ENCODE measurements at regions not wholly inside any gene's neighbourhood (a gene's known extent, or its start where the extent isn't known, plus 50 kb on each side); places are given as distances from the start of the nearest gene placed in this dataset.
A peak's percentile ranks its signal among the peaks of the same experiment; 100 is the strongest.

DNA sequence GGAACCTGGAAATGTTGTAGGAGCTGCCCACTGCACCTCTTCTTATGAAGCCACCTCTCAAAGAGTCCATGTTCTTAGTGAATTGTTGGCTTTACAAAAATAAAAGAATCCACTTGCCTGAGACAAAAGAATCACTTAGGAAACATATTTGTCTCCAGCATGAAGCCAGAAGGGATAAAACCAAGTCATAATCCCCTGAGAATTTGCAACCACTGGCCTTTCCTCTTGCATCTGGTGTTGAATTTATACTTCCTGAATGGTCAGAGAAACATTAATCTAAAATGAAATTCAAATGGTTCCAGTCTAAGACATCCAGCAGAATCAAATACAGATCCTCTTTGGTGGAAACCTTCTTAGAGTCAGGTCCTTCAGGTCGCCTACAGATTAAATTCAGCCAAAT lies 192.5 kb upstream of the ECI2 start:
- no peaks in the 10 kb centered on the region for H4K20me1 ChIP-seq
- TF ChIP-seq Cebpa-rat (IDR thresholded peaks at IDR 0.05) = no peak
- H3K27ac ChIP-seq = no peak overlapping the region
- H3K27me3 ChIP-seq = no peaks in the 10 kb centered on the region
- H3K36me3 ChIP-seq = no peaks in the 10 kb centered on the region
- H3K4me3 ChIP-seq = no peak overlapping the region
- H3K4me1 ChIP-seq = peaks cover 0 to 19% (median 2%) of the 10 kb centered on the region in 10 experiments; a peak in 8 of 20 replicates
- no peak overlapping the region for H3K9ac ChIP-seq
- H3K4me2 ChIP-seq = peak overlapping the region in 1 of 11 experiments; percentile 20; a peak in 3 of 22 replicates
- peaks cover 0 to 10% (median 4%) of the 10 kb centered on the region in 11 experiments; a peak in 10 of 22 replicates for H3K9me3 ChIP-seq (replicated peaks in 1 of 11)

GRCh38 chr6:4324746-4325145 lies 189.4 kb upstream of the ECI2 start:
- Histone ChIP-seq H3K27me3 (no peaks in the 10 kb centered on the region), H3K4me1 (peaks cover 0 to 39% (median 5%) of the 10 kb centered on the region in 10 experiments; a peak in 11 of 20 replicates), H3K9me3 (replicated peaks in 1 of 11) (peaks cover 0 to 8% (median 4%) of the 10 kb centered on the region in 11 experiments; a peak in 10 of 22 replicates), H3K27ac (no peak overlapping the region), H3K36me3 (no peaks in the 10 kb centered on the region), H3K4me2 (no peak overlapping the region), H3K9ac (no peak overlapping the region), H3K4me3 (no peak overlapping the region), H4K20me1 (no peaks in the 10 kb centered on the region)
- no peak for TF ChIP-seq Cebpa-rat (IDR thresholded peaks at IDR 0.05)

DNA sequence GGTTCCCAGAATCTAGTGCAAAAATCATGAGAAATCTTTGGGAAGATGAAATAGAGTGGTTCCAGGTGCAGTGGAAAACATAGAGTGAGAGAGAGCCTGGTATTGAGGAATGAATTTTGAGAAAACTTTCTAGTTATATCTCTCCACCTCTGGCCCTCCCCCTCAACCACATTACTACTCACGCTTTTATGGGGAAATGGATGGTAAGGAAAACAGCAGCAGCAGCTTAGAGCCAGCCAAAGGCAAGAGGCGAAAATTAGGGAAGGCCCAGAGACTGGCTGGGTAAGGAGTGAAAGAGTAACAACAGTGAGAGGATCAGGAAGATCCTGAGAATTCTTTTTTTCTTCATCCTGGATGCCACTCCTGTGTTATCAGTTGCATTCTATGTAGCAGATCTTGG lies 187.9 kb upstream of the ECI2 start:
- Histone ChIP-seq H3K27ac (no peak overlapping the region), H3K27me3 (no peaks in the 10 kb centered on the region), H3K4me2 (peak overlapping the region in 2 of 11 experiments; percentile 34 to 44; a peak in 4 of 22 replicates), H4K20me1 (no peaks in the 10 kb centered on the region), H3K9ac (no peak overlapping the region), H3K36me3 (no peaks in the 10 kb centered on the region), H3K9me3 (replicated peaks in 1 of 11) (peaks cover 0 to 8% (median 4%) of the 10 kb centered on the region in 11 experiments; a peak in 10 of 22 replicates), H3K4me3 (no peak overlapping the region), H3K4me1 (peaks cover 0 to 53% (median 9%) of the 10 kb centered on the region in 10 experiments; a peak in 14 of 20 replicates)
- TF ChIP-seq Cebpa-rat (IDR thresholded peaks at IDR 0.05) = no peak

DNA sequence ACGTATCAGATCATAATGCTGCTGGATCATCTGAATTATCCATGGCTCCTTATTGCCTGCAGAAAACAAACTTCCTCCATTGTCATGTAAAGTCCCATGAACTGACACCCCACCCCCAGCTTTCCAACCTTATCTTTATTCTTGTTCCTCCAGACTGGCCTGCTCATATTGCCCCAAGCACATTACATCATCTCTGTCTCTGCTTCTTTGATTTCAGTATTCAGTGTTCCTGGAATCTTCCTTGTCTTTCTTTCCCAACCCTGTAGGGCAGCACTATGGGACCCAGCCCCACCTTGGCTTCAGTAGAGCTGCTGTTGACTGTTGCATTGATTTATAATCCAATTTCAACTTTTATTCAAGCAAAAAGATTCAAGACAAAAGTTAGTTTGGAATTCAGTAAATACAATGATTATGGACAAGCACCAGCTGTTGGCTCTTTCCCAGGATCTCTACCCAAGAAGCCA lies 187.5 kb upstream of the ECI2 start:
- H3K36me3 ChIP-seq = no peaks in the 10 kb centered on the region
- peaks cover 0 to 54% (median 8%) of the 10 kb centered on the region in 10 experiments; a peak in 14 of 20 replicates for H3K4me1 ChIP-seq
- peak overlapping the region in 2 of 11 experiments; percentile 34 to 44; a peak in 4 of 22 replicates for H3K4me2 ChIP-seq
- no peak overlapping the region for H3K9ac ChIP-seq
- no peaks in the 10 kb centered on the region for H3K27me3 ChIP-seq
- TF ChIP-seq Cebpa-rat (IDR thresholded peaks at IDR 0.05) = no peak
- no peaks in the 10 kb centered on the region for H4K20me1 ChIP-seq
- H3K9me3 ChIP-seq (replicated peaks in 1 of 11) = peaks cover 0 to 8% (median 4%) of the 10 kb centered on the region in 11 experiments; a peak in 10 of 22 replicates
- no peak overlapping the region for H3K27ac ChIP-seq
- H3K4me3 ChIP-seq = no peak overlapping the region

DNA sequence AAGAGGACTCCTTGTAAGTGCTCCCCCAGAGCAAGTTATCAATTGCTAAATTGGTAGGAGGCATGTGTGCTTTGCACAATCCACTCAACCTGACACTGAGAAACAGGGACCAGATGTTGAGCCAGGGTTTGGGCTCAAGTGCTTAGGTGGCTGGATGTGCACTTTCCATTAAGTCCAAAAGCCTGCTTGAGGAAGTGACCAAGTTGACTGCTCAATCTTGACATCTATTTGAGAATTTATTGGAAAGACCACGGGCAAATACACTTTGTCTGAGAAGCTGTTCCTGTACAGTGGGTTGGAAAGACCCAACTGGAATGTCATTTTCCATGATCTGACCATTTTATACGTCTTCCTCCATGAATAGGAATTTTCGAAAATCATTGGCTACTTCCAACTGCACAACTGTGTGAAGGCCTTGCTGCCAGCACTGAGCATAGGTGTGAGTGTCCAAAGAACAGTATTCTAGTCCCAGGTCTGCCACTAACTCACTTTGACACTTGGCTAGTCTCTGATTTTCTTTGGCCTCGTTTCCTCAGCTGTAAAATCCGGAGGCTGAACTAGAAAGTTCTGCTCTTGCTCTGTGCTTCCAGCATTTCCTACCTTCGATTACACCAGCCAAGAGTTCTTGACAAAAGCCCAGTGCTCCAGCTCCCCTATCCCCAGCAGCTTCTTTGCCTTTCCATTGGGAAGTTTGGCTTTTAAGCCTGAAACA lies 186.9 kb upstream of the ECI2 start:
- Histone ChIP-seq H4K20me1 (no peaks in the 10 kb centered on the region), H3K4me1 (peaks cover 0 to 54% (median 11%) of the 10 kb centered on the region in 10 experiments; a peak in 12 of 20 replicates), H3K4me3 (no peak overlapping the region), H3K4me2 (peak overlapping the region in 2 of 11 experiments; percentile 34 to 44; a peak in 4 of 22 replicates), H3K27me3 (no peaks in the 10 kb centered on the region), H3K36me3 (no peaks in the 10 kb centered on the region), H3K9me3 (replicated peaks in 1 of 11) (peaks cover 0 to 8% (median 4%) of the 10 kb centered on the region in 11 experiments; a peak in 10 of 22 replicates), H3K9ac (no peak overlapping the region), H3K27ac (no peak overlapping the region)
- no peak for TF ChIP-seq Cebpa-rat (IDR thresholded peaks at IDR 0.05)

GRCh38 chr6:4320860-4321259 lies 185.5 kb upstream of the ECI2 start:
- H3K9ac ChIP-seq = no peak overlapping the region
- no peaks in the 10 kb centered on the region for H4K20me1 ChIP-seq
- H3K27ac ChIP-seq = 0 out of 22 replicates have a peak overlapping the region, but pooled peaks of 1 of the 11 experiments have one; percentile 78
- H3K36me3 ChIP-seq = no peaks in the 10 kb centered on the region
- H3K27me3 ChIP-seq = no peaks in the 10 kb centered on the region
- no peak overlapping the region for H3K4me3 ChIP-seq
- peaks cover 0 to 67% (median 19%) of the 10 kb centered on the region in 10 experiments; a peak in 14 of 20 replicates for H3K4me1 ChIP-seq
- no peaks in the 10 kb centered on the region for H3K9me3 ChIP-seq (replicated peaks in 1 of 11)
- no peak for TF ChIP-seq Cebpa-rat (IDR thresholded peaks at IDR 0.05)
- H3K4me2 ChIP-seq = peak overlapping the region in 3 of 11 experiments; percentile 66 to 85 (median 73); a peak in 5 of 22 replicates

GRCh38 chr6:4319981-4320683 lies 184.8 kb upstream of the ECI2 start:
- Histone ChIP-seq H3K4me3 (no peak overlapping the region), H3K27ac (peak overlapping the region in 1 of 11 experiments; percentile 78; a peak in 1 of 22 replicates), H3K9me3 (replicated peaks in 1 of 11) (no peaks in the 10 kb centered on the region), H3K36me3 (no peaks in the 10 kb centered on the region), H3K4me2 (peak overlapping the region in 6 of 11 experiments; percentile 20 to 85 (median 59); a peak in 11 of 22 replicates), H3K9ac (no peak overlapping the region), H3K4me1 (peaks cover 0 to 71% (median 19%) of the 10 kb centered on the region in 10 experiments; a peak in 14 of 20 replicates), H4K20me1 (no peaks in the 10 kb centered on the region), H3K27me3 (no peaks in the 10 kb centered on the region)
- TF ChIP-seq Cebpa-rat (IDR thresholded peaks at IDR 0.05) = no peak

- TF ChIP-seq Cebpa-rat (IDR thresholded peaks at IDR 0.05) = no peak
- Histone ChIP-seq H3K4me1 (peaks cover 0 to 68% (median 19%) of the 10 kb centered on the region in 10 experiments; a peak in 14 of 20 replicates), H3K9ac (peak overlapping the region in 1 of 11 experiments; percentile 42; a peak in 1 of 22 replicates), H3K9me3 (replicated peaks in 1 of 11) (peaks cover 3 to 11% (median 6%) of the 10 kb centered on the region in 11 experiments; a peak in 20 of 22 replicates), H3K27me3 (no peaks in the 10 kb centered on the region), H3K27ac (peak overlapping the region in 3 of 11 experiments; percentile 3 to 78 (median 34); a peak in 5 of 22 replicates), H3K36me3 (no peaks in the 10 kb centered on the region), H3K4me3 (no peak overlapping the region), H4K20me1 (no peaks in the 10 kb centered on the region), H3K4me2 (peak overlapping the region in 4 of 11 experiments; percentile 6 to 85 (median 70); a peak in 7 of 22 replicates)
Measured at GRCh38 chr6:4318321-4318720, 182.9 kb upstream of the ECI2 start.

Data from BLaER1 treated with 17β-estradiol and CSF1 and Interleukin-3, amounts not matched to agents 10 nM and 100 nM (cell line).